ENCODE measurements at regions not wholly inside any gene's neighbourhood (a gene's known extent, or its start where the extent isn't known, plus 50 kb on each side); places are given as distances from the start of the nearest gene placed in this dataset.

- H3K4me1 ChIP-seq (ENCODE audit: insufficient read depth) = no peaks in the 10 kb centered on the region
- H2AFZ ChIP-seq = no peak overlapping the region
- no peak overlapping the region for H3K27ac ChIP-seq (ENCODE audit: low read depth)
- H3K36me3 ChIP-seq (ENCODE audit: insufficient read depth) = no peaks in the 10 kb centered on the region
- no peaks in the 10 kb centered on the region for H3K79me2 ChIP-seq (replicated peaks; ENCODE audit: insufficient read depth)
- TF ChIP-seq EZH2phosphoT487 (IDR thresholded peaks at IDR 0.05; ENCODE audit: unreplicated experiment) (no peak), ZNF462 (CRISPR knock-in tag; IDR thresholded peaks at IDR 0.05) (no peak), ZNF114 (CRISPR knock-in tag; IDR thresholded peaks at IDR 0.05) (no peak), STAT1 (IDR thresholded peaks at IDR 0.05; ENCODE audit: unreplicated experiment) (no peak), ETS1 (IDR thresholded peaks at IDR 0.05) (no peak), CREB1 (CRISPR knock-in tag; IDR thresholded peaks at IDR 0.05; ENCODE audit: low read depth) (no peak), JUNB (IDR thresholded peaks at IDR 0.05; ENCODE audit: unreplicated experiment) (no peak), EZH2 (IDR thresholded peaks at IDR 0.05; ENCODE audit: low read depth, unreplicated experiment) (no peak), CTCF (conservative IDR thresholded peaks at IDR 0.05; ENCODE audit: low read depth in 2 of 2) (no peak), POLR2AphosphoS5 (IDR thresholded peaks at IDR 0.05; ENCODE audit: low read depth) (no peak), ZNF331 (CRISPR knock-in tag; IDR thresholded peaks at IDR 0.05; ENCODE audit: low read depth) (no peak), REST (IDR thresholded peaks at IDR 0.05; ENCODE audit: unreplicated experiment) (no peak), NANOG (IDR thresholded peaks at IDR 0.05; ENCODE audit: borderline replicate concordance) (no peak)
- no peaks in the 10 kb centered on the region for H4K20me1 ChIP-seq (replicated peaks; ENCODE audit: insufficient read depth)
- no peaks in the 10 kb centered on the region for H3K27me3 ChIP-seq (ENCODE audit: insufficient read depth)
- no peak overlapping the region for H3K4me2 ChIP-seq
- Mint-ChIP-seq H3K9me3 (no peaks in the 10 kb centered on the region), H3K27me3 (ENCODE audit: insufficient read depth, low read depth, poor library complexity) (no peaks in the 10 kb centered on the region), H3K4me3 (no peak overlapping the region), H3K4me1 (peaks cover 4% of the 10 kb centered on the region; the same call in 2 of the 3 replicates), H3K27ac (no peak overlapping the region), H3K36me3 (ENCODE audit: low read depth) (no peaks in the 10 kb centered on the region)
- no peaks in the 10 kb centered on the region for H3K9me2 ChIP-seq (ENCODE audit: insufficient read depth)
- DNase-seq (ENCODE audit: low spot score) (no peak), ATAC-seq (no peak)
- H3K4me3 ChIP-seq = no peak overlapping the region
- H3F3A ChIP-seq (replicated peaks; ENCODE audit: low read depth) = no peaks in the 10 kb centered on the region
These were observed 1936.5 kb downstream of the PCDH9 start for GRCh38 chr13:65293530-65294198.

Measured in GM23338 (cell line).